Midbrain (tissue), 1 donor: ENCODE measurements at regions not wholly inside any gene's neighbourhood (a gene's known extent, or its start where the extent isn't known, plus 50 kb on each side); places are given as distances from the start of the nearest gene placed in this dataset.

Experiments
- DNase-seq: peaks from one replicate; lab custom pipeline; 2025; lab: John Stamatoyannopoulos, UW

DNA sequence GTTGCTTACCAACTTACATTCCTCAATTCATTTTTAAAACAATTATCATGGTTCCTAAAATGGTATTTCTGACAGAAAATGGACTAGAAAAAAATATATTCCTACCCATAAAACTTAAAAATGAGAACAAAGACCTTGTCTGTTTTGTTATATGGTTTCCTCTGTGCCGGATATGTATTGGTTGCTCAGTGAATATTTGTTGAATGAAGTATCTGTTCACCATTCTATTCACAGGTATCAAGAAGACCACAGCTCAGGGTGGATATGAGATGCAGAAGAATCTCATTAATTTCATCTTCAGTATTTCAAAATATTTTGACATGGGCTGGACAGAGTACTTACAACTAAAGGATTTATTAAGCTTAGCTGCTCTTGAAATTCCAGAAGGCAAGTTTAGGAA lies 58.1 kb downstream of the TUSC7 start:
- DNase-seq = no peak

DNA sequence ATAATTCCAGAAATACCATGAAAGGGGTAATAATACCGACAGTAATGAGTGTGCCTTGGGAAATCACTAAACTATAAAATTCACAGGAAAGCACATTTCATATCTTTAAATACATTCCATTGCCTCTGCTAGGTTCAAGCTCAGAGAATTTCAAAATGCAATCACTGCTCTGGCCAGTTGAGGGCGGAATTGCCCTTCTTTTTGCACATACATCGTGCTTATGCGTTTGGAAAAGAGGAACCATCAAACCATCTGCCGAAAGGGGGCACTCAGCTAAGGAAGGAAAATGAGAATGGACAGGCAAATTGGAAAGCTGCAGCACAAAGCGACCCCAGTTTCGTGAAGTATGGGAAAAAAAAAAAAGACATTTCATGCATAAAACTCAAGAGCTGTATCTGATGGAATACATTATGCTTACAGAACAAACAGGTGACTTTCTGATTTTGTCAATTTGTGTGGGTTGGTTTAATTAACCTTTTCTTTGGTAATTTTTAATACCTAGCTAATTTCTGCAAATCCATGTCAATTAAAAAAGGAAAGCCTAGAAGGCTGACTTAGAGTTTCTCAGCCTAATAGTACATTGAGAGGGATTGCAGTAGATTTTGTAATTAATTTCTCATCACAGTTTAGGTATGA lies 61.4 kb downstream of the TUSC7 start:
- peak; percentile 91 for DNase-seq

DNA sequence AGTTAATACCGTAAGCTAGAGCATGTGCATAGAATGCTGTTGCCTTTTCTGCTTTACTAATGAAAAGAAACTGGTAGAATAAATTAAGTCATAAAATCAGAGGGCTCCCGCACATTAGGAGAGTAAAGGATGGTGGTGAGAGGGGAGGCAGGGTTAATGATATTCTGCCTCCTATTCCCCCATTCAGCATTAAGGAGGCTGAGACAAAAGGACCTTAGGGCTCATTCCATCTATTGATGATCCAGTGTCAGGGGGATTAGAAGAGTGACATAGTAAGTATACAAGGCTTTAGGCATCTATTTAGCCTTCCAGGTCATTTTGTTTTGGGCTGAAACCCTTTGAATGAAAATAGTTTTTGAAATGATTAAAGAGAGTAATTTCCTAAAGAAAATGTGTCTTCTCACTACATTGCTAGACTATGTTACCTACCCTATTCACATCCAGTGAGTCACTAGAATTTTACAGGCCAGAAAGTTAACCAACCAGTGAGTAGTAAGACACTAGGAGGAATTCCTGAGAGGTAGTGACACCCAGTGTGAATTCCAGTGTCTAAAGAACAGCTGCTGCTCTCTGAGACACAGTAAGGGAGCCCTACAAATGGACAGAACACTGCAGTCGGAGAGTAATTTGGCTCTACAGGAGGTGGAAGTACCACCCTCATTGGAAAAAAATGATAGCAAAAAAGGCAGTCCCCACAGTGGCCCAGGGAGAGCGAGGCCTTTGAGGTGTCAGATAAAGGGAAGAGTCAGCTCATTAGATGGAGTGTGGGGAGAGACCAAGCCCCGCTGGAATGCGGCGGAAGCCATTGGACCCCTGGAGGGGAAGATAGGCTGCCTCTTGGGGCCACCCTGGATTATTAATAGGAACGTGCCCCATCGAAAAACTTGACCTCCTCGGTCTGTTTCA lies 67.6 kb downstream of the TUSC7 start:
- DNase-seq = no peak

DNA sequence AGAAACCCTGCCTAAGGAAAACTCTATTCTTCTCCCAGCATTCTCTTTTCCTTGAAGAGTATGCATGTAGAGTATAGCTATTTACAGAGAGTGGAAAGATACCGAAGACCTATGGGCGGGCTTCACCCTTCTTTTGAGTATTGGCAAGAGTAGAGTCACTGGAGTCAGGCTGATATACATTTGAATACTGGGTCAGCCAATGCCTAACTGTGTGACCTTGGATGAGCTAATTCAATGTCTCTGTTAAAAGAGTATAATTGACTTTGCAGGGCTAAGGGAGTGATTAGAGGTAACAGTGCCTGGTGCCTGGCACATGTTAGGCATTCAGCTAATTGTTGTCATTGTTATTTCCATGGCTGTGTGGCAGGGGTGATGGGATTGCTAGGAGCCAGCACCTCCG lies 75.6 kb downstream of the TUSC7 start:
- DNase-seq = no peak

DNA sequence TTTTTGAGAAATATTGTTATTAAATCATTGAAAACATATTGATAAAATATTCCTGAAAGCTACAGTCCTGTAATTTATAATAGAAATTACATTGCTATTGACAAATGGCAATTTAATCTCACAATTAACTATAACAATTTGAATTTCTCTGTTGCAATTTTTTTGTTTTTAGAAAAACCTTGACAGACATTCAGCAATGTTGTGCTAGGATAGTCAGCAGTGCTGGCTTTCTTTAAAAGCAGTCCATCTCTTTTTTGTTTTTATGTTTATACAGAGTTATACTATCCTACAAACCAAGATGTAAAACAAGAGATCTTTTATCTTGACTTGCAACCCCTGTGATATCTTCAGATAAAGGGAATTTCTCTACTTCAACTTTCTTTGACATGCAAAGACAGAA lies 93.1 kb downstream of the TUSC7 start:
- no peak for DNase-seq

DNA sequence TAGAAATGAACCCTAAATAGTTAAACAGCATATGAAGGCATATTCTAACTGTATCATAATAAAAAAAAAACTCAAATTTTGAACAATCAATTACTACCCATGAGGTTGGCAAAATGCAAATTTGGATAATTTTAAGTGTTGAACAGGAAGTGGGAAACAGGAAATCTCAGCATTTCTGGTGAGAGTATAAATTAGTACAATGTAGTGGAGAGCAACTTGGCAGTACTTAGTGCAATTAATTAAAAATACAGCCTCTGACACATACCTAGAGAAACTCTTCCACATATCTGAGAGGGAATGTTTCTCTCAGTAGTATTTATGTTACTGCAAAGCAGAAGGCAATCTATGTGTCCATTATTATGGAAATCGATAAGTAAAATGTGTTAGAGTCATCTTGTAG lies 96.8 kb downstream of the TUSC7 start:
- DNase-seq = no peak

DNA sequence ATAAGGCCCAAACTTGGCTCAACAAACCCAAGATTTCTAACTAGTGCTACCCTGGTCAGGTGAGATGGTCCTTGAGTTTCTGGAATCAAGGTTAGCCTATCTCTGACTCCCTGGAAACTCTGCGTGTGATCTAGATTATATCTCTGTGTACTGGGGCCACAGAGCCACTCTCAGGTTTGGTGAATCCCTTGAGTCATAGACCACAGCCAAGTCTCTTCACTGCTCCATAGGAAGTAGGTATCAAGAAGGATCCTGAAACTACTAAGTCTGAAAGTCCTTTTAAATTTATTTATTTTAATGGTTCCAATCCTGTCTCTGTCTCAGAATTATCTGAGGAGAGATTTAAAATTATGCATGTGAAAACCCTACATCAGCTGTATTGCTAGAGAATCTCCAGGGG lies 99.1 kb downstream of the TUSC7 start:
- no peak for DNase-seq

DNA sequence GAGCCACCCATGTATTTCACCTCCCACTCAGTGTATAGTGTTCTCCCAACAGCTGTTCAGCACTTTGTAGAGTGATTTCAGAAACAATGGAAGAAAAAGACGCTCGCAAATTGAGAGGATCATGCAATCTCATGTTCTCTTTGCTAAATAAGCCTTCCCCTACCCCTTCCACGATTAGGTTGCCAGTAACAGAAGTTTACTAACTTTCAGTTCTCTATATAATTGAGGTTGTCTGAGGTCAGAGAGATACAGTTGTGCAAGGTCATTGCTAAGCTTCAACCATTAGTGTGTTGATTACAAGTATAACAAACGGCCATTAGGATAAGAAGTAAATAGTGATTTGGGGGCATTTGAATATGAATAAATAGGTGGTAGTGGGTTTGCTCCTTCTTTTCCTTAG lies 99.6 kb downstream of the TUSC7 start:
- DNase-seq = no peak

DNA sequence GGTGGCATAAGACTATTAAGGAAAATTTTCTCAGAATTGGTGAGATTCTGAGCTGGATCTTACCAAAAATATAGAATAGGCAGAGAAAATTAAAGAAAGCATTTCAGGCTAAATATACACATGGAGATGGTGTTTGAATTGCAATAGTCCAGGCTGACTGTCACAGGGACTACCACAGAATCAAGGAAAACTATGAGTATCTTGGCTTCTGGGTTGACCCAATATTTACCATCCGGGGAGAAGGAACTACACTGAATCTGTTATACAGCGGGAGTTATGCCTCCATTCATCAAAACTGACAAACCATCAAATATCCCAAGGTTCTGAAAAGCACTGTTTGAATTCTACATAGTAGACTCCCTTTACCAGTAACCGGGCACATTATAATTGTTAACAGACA lies 102.2 kb downstream of the TUSC7 start:
- DNase-seq = no peak

DNA sequence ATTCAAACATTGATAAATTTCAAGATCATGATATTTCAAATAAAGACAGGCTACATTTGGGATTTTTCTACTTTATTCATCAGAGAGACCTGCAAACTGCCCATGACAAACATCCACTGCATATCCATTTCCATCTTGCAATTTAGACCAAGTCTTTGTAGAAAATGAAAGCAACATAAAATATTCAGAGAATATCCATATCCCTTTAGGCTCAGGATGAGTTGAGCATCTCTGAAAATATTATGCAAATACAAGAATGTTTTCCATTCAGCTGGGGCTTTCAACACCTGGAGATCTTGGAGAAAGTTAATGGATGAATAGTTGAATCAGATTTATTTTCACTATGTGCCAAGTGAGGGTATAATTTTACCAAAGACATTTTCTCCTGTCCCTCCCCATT lies 103.4 kb downstream of the TUSC7 start:
- DNase-seq = no peak

DNA sequence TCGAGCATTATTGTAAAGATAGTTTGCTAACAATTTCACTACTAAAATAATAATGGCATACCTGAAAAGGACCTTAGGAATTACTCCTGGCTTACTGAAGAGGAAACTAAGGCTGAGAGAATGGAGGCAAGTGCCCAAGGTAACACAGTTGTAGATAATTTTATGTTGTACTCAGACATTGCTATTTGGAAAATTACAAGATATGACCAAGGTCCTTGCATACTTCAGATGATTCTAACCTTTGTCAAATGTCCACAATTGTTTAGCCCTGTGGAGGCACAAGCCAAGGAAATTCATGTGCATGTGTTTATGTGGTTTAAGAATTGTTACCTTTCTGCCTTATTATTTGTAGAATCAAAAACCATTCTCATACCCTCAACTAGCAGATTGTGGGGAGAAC lies 105.7 kb downstream of the TUSC7 start:
- no peak for DNase-seq

DNA sequence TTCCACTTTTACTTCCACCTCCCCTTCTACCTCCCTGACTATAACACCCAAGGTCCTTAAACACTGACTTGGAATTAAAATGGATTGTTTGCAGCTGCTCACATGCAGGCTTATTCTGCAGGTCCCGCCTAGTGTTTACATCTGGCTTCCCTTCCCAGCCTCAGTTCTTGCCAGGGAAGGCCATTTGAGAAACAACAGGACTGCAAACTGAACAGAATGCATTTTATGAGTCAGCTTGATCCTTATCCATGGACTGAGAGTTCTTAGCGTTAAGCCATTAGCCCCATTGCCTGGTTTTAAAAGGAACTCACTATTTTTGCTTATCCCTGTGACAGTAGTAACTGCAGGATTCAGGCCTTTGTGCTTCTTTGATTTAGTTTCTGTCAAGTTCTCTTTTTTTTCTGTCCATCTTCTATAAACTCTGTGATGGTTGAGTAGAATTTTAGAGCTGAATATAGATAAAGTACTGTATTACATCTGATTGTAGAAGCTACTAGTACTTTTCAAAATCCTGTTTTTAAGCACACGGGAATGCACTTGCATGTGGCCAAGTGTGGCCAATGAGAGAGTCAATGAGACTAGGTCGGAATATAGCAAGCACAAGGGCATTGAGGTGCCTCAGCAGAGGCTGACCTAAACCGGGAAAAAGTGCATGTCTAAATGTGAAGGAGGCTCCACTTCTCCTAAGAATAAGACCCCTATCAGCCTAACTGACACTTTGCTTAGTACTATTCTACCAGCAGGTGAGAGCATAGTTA lies 106.4 kb downstream of the TUSC7 start:
- DNase-seq = peak; percentile 9

DNA sequence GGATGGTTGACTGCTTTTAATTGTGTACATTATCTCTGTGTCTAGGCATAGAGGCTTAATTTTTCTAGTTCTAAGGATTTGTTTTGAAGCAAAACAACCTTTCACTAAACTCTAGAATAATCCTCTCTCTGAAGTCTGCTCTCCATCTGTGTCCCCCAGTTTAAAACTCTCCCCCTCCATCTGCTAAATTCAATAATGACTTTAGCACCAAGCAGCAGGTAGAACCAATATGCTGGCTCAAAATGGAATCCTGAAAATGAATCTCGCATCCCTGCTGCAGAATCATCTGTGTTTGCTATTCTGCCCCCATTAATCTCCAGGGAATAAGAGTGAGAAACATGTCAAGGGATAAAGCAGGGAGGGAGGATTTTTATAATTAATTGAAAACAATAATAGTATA lies 111.8 kb downstream of the TUSC7 start:
- no peak for DNase-seq

DNA sequence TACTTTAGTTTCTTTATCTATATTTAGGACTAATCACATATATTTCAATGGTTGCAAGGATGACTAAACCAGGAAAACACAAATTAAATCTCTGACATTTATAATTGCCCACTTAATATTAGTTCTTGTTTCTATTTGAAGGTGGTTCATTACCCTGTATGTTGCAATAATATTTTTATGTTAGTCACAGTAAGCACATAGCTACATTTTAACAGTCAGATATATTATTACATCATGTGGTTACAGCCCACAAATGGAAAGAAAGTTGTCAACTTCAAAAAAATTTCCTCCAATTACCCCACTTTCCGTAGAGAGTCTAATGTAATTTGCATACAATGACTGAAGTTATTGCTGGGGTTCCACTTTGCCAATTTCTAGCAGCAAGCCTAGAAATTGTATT lies 114.6 kb downstream of the TUSC7 start:
- no peak for DNase-seq

DNA sequence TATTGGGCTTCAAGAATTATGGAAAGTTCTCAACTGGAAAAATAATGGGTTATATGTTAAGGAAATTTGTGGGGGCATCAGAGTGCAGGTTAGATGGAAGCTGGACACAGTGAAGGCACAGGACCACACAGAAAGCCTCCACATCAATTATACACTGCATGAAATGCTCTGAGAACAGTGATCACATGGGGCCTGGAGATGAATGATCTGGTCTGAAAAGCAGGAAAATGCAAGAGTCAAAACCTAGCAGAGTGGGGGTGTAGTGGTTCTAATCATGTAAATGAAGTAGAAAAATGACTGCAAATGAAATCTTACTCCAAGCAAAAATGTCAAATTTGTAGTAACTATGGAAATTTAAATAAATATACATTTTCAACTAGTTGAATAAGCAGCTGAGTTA lies 123.6 kb downstream of the TUSC7 start:
- no peak for DNase-seq

DNA sequence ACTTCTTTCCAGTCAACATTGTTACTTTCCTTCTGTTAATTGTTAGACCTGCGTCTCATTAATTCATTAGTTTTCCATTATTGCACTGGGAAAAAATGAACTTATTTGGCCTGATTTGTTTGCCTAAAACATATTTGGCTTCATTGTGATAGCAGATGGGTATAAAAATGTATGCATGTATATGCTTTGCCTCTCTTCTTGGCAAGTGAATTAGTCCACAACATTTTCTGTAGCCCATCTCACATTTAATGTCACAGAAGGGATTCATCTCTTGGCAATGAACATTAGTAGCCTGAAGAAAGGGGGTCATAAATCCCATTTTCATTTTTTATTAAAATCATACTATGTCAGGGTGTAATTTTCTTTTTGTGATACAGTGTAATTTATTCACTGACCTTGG lies 125.2 kb downstream of the TUSC7 start:
- no peak for DNase-seq

DNA sequence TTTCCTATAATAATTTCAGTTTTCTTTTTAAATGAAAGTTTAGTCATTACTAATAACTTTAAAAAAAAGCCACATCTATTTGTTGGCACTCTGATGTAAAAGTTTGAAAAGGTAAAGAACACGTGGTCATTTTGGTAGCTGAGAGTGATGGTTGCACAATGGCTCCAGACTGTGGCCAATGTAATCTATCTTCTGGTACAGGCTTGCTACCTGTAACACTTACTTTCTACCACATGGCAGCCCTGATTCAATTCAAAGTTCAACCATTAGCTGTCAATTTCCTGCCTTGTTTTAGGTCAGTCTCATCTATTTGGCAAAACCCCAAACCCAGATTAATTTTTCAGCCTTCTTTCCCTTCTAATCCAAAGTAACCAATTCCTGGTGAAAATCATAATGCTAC lies 126.1 kb downstream of the TUSC7 start:
- no peak for DNase-seq

DNA sequence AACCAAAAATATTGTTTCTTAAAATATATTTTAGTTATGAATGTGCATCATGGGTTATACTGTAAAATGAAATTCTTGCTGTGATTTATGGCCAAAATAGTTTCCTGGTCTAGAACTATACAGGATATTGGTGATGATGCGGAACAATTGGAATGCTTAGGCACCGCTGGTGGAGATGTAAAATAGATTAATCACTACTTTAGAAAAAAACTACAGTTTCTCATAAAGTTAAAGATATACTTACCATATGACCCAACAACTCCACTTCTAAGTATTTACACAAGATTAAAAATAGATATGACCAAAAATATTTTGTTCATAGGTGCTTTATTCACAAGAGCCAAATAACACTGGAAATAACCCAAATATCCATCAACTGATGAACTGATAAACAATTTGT lies 126.7 kb downstream of the TUSC7 start:
- no peak for DNase-seq

DNA sequence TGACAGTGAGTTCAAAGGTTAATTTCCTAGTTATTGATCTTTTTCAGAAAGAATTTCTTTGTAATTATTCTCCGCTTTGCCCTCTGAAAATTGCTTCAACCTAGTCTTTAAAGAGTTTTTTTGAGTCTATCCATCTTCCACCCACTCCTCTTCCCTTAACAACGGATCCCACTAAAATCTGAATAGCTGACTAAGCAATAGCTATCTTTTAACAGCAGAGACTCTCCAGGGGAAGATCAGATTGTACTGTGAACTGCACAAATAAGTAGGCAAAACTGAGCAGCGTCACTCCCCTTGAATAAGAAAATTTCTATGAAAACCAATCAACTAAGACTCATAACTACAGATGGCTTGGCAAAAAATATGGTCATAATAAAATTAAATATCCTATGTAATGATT lies 127.9 kb downstream of the TUSC7 start:
- DNase-seq = no peak

DNA sequence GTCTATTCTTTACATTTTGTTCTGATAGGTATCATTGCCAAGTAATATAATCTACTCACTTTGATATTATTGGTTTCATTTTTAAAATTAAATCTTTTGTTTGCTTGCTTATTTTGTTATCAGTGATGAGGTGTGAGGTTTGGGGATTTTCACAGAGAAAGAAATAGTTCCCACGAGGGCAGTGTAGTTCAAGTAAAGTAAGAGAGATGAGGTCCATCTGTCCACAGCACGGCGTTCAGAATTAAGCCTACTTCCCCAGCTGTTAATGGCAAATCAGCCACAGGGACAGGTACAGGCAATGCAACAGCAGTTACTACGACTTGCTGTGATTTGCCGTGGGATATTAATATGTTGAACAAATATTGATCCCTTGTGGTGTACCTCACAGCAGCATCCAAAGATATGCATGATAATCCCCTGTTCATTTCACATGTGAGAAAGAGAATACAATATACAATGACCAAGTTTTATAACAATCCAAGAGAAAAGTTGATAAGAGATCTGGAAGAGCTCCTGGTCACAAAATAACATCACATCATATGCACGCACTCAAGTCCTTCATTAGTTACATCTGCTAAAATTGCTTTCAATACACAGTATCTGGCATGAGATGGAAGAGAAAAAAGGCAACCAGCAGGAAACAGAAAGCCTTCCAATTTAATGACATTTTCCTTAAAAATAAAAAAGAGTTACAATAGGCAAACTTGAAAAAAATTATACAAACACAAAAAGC lies 131.6 kb downstream of the TUSC7 start:
- no peak for DNase-seq

DNA sequence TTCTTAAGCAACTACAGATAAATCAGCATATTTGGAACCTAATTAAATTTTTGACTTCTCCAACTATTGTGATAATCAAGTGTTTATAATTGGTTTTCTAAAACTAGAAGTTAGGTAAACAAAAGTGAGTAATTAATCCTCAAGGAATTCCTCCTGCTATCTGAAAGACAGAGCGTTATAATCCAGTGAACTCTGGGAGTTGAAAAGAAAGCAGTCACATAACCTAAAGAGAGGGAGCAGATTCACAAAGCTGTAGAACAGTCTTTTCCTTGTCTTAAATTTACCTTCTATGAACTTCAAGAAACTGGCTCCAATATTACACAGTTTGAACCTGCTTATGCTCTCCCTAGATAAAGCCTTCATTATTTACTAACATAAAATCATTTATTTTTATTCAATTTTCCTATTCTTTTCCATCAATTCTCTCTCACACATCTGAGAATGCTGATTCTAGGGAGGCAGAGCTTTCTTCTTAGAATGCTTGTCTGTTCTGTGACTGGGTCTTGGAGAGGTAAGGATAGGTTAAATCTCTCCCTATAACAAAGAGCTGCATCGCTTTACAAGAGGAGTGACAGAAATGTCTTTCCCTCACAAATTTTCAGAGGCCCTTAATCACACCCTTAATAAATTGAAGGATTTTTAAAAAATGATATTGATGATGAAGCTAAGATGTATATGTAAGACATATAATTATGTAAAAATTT lies 132.8 kb downstream of the TUSC7 start:
- no peak for DNase-seq
